Right cardiac atrium (tissue), 5 donors: ENCODE measurements at regions not wholly inside any gene's neighbourhood (a gene's known extent, or its start where the extent isn't known, plus 50 kb on each side); places are given as distances from the start of the nearest gene placed in this dataset.
A peak's percentile ranks its signal among the peaks of the same experiment; 100 is the strongest.

Experiments
- ATAC-seq, 2 donors: fragments of 200-7000 bp; cut with Tn5 transposase; one replicate each; pipeline versions ENCODE4 v1.8.0 to v1.9.1; 2020; ENCODE audit warnings: moderate library complexity in 2 of 2, mild to moderate bottlenecking in 1 of 2
- DNase-seq, 3 donors: peaks; one replicate each; pipeline ENCODE4 v3.0.0-alpha.2; 2020
- H3K27ac ChIP-seq: one replicate; pipeline ENCODE4 v1.5.1; 2013; ENCODE audit warnings: mild to moderate bottlenecking, low read length, control low read depth, moderate library complexity
- H3K27me3 ChIP-seq: one replicate; pipeline ENCODE4 v1.6.1; 2013; ENCODE audit not compliant: control insufficient read depth, insufficient read depth
- H3K4me1 ChIP-seq: one replicate; pipeline ENCODE4 v1.6.1; 2013; ENCODE audit warnings: low read length; ENCODE audit not compliant: control insufficient read depth, insufficient read depth
- H3K4me3 ChIP-seq: one replicate; pipeline ENCODE4 v1.5.1; 2013; ENCODE audit warnings: low read length, control low read depth
- H3K9me3 ChIP-seq: one replicate; pipeline ENCODE4 v1.6.1; 2013; ENCODE audit warnings: low read length; ENCODE audit not compliant: control insufficient read depth
- WGBS: extraction: QIAGEN DNeasy Blood & Tissue Kit; methylation state at CpG from one replicate; pipeline ENCODE4 v1.1.7; 2013; 5-methylcytosine and 5-hydroxymethylcytosine counted together
- intact Hi-C, 4 donors: fragments of 100-400 bp; cut with DNase I; formaldehyde crosslinking; loops; one replicate each; pipeline versions ENCODE4 v1.11.0 to v1.14.0; 2022 to 2023
- donor health status: healthy with polysubstance abuse.
- donor health status: DM: no; HTN: yes; CAD: no.
- donor health status: DM: no; HTN: no; CAD: no.
- donor health status: DM: no; HTN: yes; CAD: no; lungs with severe emphysema.
- donor health status: DM: yes; HTN: yes; CAD: no.

GRCh38 chr12:114864837-114865551, 181.0 kb upstream of the TBX3 start:
- no peaks in the 10 kb centered on the region for H3K4me1 ChIP-seq
- no peak for DNase-seq
- ATAC-seq, result no peak
- WGBS, result 27% methylated on average over 12 of the region's 12 CpGs
- H3K27me3 ChIP-seq, result no peaks in the 10 kb centered on the region
- intact Hi-C loops, result no loop called here
- no peak overlapping the region for H3K27ac ChIP-seq
- no peak overlapping the region for H3K4me3 ChIP-seq
- no peaks in the 10 kb centered on the region for H3K9me3 ChIP-seq

DNA sequence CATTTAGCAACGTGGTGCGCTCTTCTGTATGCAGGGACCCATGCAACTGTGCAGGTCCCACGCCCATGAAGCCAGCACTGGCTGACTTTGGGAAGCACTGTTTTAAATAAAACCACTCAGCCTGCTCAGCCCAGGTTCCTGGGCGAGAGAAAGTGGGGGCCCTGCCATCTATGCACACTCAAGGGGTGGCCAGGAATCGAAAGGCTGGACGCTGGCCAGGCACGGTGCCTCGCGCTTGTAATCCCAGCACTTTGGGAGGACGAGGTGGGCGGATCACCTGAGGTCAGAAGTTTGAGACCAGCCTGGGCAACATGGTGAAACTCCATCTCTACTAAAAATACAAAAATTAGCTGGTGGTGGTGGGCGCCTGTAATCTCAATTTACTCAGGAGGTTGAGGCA, 179.9 kb upstream of the TBX3 start:
- no peaks in the 10 kb centered on the region for H3K27me3 ChIP-seq
- ATAC-seq (no peak), DNase-seq (no peak)
- no peaks in the 10 kb centered on the region for H3K4me1 ChIP-seq
- H3K9me3 ChIP-seq, result no peaks in the 10 kb centered on the region
- 86% methylated on average over 12 of the region's 12 CpGs for WGBS
- H3K4me3 ChIP-seq, result no peak overlapping the region
- intact Hi-C loops, result no loop called here
- H3K27ac ChIP-seq, result no peak overlapping the region

DNA sequence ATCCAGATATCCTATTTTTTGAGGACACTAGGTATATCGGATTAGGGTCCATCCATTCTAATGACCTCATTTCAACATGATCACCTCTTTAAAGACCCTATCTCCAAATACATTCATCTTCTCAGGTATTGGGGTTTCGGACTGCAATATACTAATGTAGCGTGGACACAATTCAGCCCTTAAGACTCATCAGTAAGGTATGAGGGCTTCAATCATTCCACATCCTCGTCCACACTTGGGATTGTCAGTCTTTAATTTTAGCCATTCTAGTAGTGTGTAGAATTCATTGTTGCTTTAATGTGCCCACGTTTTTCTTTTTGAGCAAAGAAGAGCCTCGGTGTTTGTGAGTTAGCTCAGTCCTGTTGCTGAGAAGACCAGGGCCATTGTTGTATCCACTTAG, 177.0 kb upstream of the TBX3 start:
- H3K4me1 ChIP-seq, result no peaks in the 10 kb centered on the region
- 89% methylated on average over 6 of the region's 6 CpGs for WGBS
- intact Hi-C loops, result no loop called here
- no peak overlapping the region for H3K27ac ChIP-seq
- no peaks in the 10 kb centered on the region for H3K27me3 ChIP-seq
- ATAC-seq, result no peak
- H3K9me3 ChIP-seq, result no peaks in the 10 kb centered on the region
- no peak overlapping the region for H3K4me3 ChIP-seq
- DNase-seq, result no peak

DNA sequence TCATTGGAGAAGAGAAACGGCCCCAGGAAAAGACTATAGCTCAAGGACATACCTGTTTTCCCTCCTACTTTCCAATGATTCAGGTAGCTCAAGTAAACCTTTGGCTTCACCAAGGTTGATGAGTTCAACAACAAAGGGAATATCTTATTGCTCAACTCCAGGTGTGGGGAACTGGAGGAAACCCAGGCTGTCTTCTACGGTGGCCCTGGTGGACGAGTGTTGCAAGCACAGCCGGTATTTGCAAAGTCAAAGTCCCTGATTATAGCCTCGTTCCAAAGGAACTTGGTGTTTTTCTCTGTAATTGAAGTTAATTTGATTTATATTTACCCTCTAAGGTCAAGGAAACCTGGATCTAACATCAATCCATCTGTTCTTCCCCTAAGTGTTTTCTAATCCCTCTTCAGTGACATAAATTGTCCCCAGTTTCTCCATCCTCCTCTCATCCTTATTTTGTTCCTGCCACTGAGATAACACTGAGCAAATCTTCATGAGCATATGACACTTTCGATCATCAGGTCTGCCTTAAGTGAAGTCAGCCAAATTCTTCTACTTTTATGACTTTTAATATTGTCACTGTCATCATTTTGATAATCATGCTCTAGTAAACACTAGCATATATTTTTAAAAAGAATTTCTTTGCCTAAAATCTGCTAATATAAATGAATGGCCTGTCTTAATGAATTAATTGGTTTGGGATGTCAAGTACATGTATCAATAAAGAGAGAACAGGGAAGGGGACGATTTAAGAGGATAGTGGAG, 174.6 kb upstream of the TBX3 start:
- Histone ChIP-seq H3K27me3 (no peaks in the 10 kb centered on the region), H3K27ac (no peak overlapping the region), H3K4me1 (no peaks in the 10 kb centered on the region), H3K4me3 (no peak overlapping the region), H3K9me3 (no peaks in the 10 kb centered on the region)
- no peak for DNase-seq
- ATAC-seq, result no peak
- intact Hi-C loops, result no loop called here
- WGBS, result 73% methylated on average over 7 of the region's 7 CpGs

DNA sequence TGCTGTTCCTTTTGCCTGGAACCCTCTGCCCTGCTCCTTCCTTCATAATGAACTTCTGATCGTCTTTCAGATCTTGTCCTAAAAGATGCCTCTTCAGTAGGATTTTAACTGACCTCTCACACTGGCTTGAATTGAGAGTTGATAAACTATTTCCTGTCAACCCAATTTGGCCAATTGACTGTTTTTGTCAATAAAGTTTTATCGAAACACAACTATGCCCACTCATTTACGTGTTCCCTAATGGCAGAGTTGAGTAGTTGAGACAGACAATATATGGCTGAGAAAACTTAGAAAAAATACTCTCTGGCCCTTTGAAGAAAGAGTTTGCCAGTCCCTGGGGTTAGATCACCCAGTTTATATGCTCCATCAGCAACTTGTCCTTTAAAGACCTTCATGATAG, 171.7 kb upstream of the TBX3 start:
- intact Hi-C loops, result no loop called here
- no peak for ATAC-seq

DNA sequence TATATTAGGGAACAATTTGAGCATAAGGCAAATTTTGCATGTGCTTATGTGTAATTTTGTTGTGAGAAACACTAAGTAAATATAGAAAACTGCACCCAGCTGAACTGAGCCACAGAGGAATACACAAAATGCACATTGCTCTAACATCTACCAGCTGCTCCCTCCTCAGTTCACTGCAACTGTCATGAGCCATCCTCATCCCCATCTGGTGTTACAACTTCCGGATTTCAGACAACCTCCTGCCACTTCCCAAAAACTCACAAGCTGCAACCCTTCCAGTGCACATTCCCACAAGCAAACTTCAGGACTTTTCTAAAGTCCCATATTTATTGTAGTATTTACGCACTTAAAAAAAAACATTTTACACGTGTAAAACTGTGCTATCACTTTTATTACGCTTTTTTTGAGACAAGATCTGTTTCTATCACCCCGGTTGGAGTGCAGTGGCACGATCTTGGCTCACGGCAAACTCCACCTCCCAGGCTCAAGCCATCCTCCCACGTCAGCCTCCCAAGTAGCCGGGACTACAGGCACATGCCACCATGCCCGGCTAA, 169.1 kb upstream of the TBX3 start:
- intact Hi-C loops, result no loop called here
- no peaks in the 10 kb centered on the region for H3K4me1 ChIP-seq
- H3K4me3 ChIP-seq, result no peak overlapping the region
- no peaks in the 10 kb centered on the region for H3K27me3 ChIP-seq
- DNase-seq, result no peak
- no peak overlapping the region for H3K27ac ChIP-seq
- 68% methylated on average over 10 of the region's 10 CpGs for WGBS
- ATAC-seq, result no peak
- no peaks in the 10 kb centered on the region for H3K9me3 ChIP-seq

More for the DNA sequence above, 171.7 kb upstream of the TBX3 start:
- Histone ChIP-seq H3K27me3 (no peaks in the 10 kb centered on the region), H3K4me3 (no peak overlapping the region), H3K27ac (no peak overlapping the region), H3K9me3 (no peaks in the 10 kb centered on the region), H3K4me1 (no peaks in the 10 kb centered on the region)
- DNase-seq, result no peak
- 92% methylated on average over 3 of the region's 3 CpGs for WGBS

DNA sequence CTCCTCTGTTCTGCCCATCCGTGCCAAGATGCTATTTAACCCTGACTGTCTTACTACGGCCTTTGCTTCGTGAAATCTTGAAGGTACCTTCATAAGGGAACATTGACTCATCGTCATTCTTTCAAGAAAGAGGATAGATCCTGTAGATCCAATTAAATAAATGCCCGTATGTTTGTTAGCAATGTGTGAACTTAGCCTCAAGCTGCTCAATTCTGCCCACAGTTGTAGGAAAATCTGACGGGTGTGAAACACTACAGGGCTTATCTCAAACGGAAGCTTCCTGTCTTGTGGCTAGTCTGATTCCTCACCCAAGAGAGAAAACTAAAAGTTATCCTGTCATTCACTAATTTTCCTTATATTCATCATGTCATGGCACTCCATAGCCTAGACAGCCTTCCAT, 168.0 kb upstream of the TBX3 start:
- intact Hi-C loops, result no loop called here
- Histone ChIP-seq H3K9me3 (no peaks in the 10 kb centered on the region), H3K27me3 (no peaks in the 10 kb centered on the region), H3K27ac (no peak overlapping the region), H3K4me3 (no peak overlapping the region), H3K4me1 (no peaks in the 10 kb centered on the region)
- ATAC-seq, result no peak
- DNase-seq, result no peak
- WGBS, result 75% methylated on average over 7 of the region's 7 CpGs

DNA sequence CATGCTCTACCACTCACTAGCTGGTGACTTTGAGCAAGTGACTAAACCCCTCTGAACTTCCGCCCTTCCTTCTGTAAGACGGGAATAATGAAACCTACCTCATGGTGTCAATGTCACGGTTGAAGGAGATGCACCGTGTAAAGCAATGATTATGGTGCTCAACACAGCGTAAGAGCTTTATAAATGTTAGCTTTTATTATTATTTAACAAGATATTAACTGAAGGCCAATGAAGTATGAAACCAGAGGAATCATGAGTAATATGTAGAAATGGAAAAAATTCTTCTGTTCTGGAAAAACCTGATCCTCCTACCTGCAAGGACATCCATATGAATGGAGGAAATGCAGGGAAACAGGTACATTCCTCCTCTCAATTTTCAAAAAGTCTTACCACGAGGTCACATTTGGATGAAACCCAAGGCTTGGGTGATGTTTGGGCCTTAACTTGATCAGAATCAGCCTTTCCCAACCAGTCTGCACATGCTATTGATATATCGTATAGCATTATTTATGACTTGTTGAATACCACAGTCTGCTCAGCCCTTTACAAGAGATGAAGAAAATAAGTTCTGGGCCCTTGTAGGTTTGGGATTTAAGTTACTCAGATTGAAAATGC, 166.8 kb upstream of the TBX3 start:
- H3K9me3 ChIP-seq, result no peaks in the 10 kb centered on the region
- no peak overlapping the region for H3K27ac ChIP-seq
- no peak overlapping the region for H3K4me3 ChIP-seq
- intact Hi-C loops, result no loop called here
- no peaks in the 10 kb centered on the region for H3K27me3 ChIP-seq
- no peaks in the 10 kb centered on the region for H3K4me1 ChIP-seq
- DNase-seq (no peak), ATAC-seq (no peak)
- WGBS, result 93% methylated on average over 7 of the region's 7 CpGs

- Histone ChIP-seq H3K9me3 (no peaks in the 10 kb centered on the region), H3K4me3 (no peak overlapping the region), H3K4me1 (no peaks in the 10 kb centered on the region), H3K27ac (no peak overlapping the region), H3K27me3 (no peaks in the 10 kb centered on the region)
- DNase-seq (peak in 1 of 3 donors; percentile 13), ATAC-seq (peak; percentile 76 to 81)
- WGBS, result 73% methylated on average over 2 of the region's 2 CpGs
- intact Hi-C loops, result no loop called here
Measured at GRCh38 chr12:114848666-114849065, 164.7 kb upstream of the TBX3 start.

- no peak overlapping the region for H3K4me3 ChIP-seq
- ATAC-seq, result no peak
- 63% methylated on average over 11 of the region's 11 CpGs for WGBS
- intact Hi-C loops, result no loop called here
- H3K27me3 ChIP-seq, result no peaks in the 10 kb centered on the region
- no peak for DNase-seq
- no peaks in the 10 kb centered on the region for H3K9me3 ChIP-seq
- H3K4me1 ChIP-seq, result no peaks in the 10 kb centered on the region
- no peak overlapping the region for H3K27ac ChIP-seq
Measured at GRCh38 chr12:114847441-114848035, 163.6 kb upstream of the TBX3 start.

GRCh38 chr12:114846771-114847170, 162.8 kb upstream of the TBX3 start:
- intact Hi-C loops, result no loop called here
- ATAC-seq (no peak), DNase-seq (no peak)
- H3K27me3 ChIP-seq, result no peaks in the 10 kb centered on the region
- H3K4me3 ChIP-seq, result no peak overlapping the region
- H3K4me1 ChIP-seq, result no peaks in the 10 kb centered on the region
- H3K27ac ChIP-seq, result no peak overlapping the region
- H3K9me3 ChIP-seq, result no peaks in the 10 kb centered on the region
- 27% methylated on average over 8 of the region's 8 CpGs for WGBS
